ENCODE measurements at regions not wholly inside any gene's neighbourhood (a gene's known extent, or its start where the extent isn't known, plus 50 kb on each side); places are given as distances from the start of the nearest gene placed in this dataset.

GRCh38 chr3:124545891-124546290 is 184.4 kb upstream of the UMPS start:
- DNase-seq (ENCODE audit: low read depth) = no peak

GRCh38 chr3:124552224-124552623 is 178.0 kb upstream of the UMPS start:
- DNase-seq (ENCODE audit: low read depth) = no peak

DNA sequence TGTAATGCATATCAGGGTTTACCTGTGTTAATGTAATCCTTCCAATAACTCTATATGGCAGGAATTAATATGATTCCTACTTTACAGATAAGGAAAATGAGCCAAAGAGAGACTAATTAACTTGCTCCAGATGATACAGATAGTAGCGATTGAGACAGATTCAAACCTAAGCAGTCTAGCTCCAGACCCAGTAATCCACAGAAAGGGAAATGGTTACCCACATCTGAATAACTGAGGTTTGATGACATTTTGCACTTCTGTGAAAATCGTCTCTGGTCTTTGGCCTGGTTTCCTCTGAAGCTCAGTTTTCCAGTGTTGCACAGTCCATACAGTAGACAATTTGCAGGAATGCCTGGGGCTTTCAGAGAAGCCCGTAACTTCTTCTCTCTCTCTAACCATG is 177.1 kb upstream of the UMPS start:
- DNase-seq (ENCODE audit: low read depth) = no peak

GRCh38 chr3:124556636-124557035 is 173.6 kb upstream of the UMPS start:
- DNase-seq (ENCODE audit: low read depth) = no peak

GRCh38 chr3:124557433-124558232 is 172.6 kb upstream of the UMPS start:
- DNase-seq (ENCODE audit: low read depth) = peak; percentile 4

DNA sequence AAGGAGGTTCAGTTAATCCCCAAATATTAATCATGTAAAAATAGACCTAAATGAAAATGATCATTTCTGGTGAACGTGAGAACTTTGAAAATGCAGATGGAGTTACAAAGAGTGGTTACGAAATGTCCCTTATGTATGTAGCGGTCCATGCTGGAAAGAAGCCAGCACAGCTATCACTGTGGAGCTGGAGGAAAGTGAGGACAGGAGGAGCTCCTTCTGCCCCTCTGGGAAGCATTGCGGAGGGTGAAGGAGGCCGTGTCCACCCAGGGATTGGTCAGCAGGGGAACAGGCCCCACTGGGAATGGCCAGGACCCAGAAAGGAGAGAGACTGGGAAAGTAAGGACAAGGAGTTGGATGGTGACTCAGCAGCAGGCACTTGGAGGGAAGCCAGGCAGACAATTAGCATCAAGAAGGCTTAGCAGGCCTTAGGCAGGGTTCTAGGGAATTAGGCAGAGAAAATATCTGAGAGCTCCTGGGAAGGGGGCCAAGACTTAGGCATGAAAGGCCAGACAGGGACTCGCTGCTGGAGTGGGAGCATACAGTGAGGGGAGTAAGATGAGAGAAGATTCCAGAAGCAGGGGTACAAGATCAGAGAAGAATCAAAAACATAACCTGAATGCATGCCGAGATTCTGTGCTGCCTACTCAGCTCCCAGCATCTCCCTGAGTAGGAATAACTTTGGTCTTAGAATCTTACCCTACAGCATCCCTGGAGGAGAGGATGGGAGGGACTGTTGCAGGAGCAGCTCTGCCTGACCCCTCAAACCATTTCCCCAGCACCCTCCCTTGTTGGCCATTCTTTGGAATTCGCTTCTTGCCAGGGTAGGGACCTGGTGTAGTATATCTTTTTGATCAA is 171.0 kb upstream of the UMPS start:
- DNase-seq (ENCODE audit: low read depth) = peak; percentile 93

GRCh38 chr3:124559846-124560574 is 170.2 kb upstream of the UMPS start:
- DNase-seq (ENCODE audit: low read depth) = peak; percentile 54

DNA sequence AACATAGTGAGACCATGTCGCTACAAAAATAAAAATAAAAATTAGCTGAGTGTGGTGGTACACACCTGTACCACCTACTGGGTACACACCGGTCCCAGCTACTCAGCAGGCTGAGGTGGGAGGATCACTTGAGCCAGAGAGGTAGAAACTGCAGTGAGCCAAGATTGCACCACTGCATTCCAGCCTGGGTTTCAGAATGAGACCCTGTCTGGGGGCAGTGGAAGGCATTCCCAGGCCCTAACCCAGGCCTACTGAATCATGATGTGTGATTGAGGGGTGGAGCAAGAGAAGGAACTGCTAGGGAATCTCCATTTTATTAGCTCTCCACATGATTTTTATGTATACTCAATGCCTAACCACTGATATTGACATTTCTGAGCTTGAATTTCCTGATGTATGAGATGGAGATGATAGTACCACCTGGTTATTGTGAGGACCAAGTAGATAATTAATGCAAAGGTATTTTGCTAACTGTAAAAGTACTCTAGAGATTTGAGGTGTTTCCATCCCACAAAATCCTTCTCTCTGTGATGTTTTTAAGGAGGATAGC is 169.5 kb upstream of the UMPS start:
- no peak for DNase-seq (ENCODE audit: low read depth)

- no peak for DNase-seq (ENCODE audit: low read depth)
These were observed 167.5 kb upstream of the UMPS start for GRCh38 chr3:124562769-124563168.

DNA sequence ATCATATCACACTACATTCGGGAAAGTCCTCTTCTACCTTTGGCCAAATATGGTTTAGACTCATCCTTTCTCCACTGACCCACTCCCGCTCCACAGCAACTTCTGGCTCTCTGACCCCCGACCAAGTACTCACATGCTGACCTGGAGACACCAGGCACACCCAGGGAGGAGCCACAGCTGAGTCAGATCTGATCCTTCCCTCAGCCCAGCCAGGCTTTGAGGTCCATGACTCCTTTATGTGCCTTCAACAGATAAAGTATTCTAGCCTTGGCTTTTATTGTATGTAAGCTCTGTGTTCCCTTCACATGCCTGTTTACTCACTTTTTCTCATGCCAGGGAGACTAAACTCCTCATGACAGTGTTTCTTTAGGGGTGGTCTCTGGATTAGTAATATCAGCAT is 166.9 kb upstream of the UMPS start:
- peak; percentile 10 for DNase-seq (ENCODE audit: low read depth)

GRCh38 chr3:124565013-124565412 is 165.2 kb upstream of the UMPS start:
- DNase-seq (ENCODE audit: low read depth) = peak; percentile 53

DNA sequence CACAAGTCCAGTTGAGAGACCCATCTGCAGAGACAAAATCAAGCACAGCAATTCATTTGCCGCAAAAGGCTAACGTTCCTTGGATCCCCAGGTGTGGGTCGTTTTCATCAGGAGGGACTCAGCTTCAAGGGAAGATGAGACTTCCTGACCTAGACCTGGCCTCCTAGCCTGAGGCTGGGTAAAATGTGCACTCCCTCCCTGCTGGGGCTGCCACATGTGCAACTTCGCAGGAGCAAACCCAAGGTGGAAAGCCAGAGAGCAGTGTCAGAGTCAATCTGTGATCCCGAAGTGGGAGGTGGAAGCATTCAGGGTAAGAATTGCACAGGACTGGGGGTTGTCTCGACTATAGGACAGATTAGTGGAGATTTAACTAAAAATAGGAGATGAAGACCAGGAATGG is 164.7 kb upstream of the UMPS start:
- DNase-seq (ENCODE audit: low read depth) = no peak

GRCh38 chr3:124566701-124567100 is 163.6 kb upstream of the UMPS start:
- DNase-seq (ENCODE audit: low read depth) = no peak

GRCh38 chr3:124567179-124567578 is 163.1 kb upstream of the UMPS start:
- DNase-seq (ENCODE audit: low read depth) = no peak

GRCh38 chr3:124569761-124570160 is 160.5 kb upstream of the UMPS start:
- DNase-seq (ENCODE audit: low read depth) = no peak

- DNase-seq (ENCODE audit: low read depth) = no peak
These were observed 160.0 kb upstream of the UMPS start for GRCh38 chr3:124570232-124570631.

DNA sequence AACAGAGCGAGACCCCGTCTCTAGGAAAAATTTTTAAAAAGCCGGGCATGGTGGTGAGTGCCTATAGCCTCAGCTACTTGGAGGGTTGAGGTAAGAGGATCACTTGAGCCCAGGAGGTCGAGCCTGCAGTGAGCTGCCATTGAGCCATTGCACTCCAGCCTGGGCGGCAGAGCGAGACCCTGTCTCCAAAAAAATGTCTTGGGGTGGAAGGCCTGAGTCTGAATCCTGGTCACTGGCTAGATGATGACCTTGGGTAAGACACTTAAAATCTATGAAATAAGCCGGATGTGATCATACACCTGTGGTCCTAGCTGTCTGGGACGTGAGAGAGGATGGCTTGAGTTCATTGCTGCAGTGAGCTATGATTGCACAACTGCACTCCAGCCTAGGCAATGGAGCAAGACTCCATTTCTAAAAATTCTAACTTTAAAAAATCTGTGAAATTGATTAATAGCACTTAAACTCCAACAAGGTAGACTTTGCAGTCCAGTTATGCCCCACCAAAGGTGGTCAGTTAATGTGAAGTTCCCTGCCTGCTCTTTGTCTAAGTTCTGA is 157.3 kb upstream of the UMPS start:
- DNase-seq (ENCODE audit: low read depth) = no peak

DNA sequence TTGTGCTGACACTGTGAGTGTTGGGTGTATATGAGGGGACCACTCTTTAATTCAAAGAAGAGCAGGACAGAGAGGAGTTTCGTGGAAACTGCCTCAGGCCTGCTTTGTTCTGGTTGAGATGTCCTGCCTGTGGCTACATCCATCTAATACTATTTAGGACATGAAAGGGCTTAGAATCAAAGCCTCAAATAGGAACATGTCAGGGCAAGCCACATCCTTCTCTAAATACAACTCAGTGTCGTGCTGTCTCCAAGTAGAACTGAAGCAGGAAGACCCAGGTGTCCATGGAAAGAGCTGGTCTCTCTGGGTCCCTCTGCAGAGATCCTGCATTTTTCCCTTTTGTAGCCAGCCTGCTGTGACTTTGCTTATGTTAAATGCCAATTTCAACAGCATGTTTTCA is 156.2 kb upstream of the UMPS start:
- no peak for DNase-seq (ENCODE audit: low read depth)

DNA sequence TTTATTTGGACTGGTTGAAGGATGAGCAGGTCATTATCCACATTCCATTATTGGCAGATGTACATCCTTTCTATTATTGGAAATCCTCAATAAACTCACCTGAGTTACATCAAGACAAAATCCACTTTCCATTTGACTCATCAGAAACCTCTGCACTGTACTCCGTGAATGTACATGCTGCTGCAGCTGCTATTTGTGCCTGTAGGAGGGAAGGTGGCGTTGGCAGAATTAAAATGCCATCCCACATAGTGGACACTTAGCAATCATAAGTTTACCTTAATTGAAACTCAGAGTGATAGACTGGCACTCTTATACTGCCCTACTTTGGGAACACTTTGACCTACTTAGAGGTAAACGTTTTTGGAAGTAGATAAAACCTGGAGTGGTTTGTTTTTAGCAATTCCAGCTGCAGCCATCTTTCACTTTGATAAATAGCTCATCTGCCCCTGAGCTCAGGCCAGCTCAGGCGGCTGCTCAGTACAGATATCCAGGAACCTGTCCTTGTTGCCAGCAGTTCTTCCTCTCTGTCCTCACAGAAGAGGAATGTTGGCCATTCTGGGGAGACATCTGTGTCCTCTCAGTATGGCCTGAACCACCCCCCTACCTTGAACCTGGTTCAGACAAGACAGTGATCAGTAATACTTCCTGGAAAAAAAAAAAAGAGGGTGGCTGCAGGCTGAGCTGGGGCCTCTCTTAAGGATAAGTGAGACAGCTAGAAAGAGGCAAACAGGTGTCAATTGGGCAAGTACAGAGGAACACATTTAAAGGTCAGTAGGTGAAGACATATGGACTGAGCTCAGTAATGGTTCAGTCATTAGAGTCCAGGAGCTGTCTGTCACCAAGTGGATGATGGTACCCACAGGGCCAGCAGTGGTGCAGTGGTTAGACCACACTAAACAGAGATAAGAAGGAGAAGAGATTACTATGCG is 153.4 kb upstream of the UMPS start:
- DNase-seq (ENCODE audit: low read depth) = no peak

GRCh38 chr3:124577494-124578167 is 152.6 kb upstream of the UMPS start:
- no peak for DNase-seq (ENCODE audit: low read depth)
